Hematopoietic multipotent progenitor cell (in vitro differentiated cells): ENCODE measurements at regions not wholly inside any gene's neighbourhood (a gene's known extent, or its start where the extent isn't known, plus 50 kb on each side); places are given as distances from the start of the nearest gene placed in this dataset.
"Not testable (repeated sequence)": the region's sequence is repeated elsewhere in the genome, so short reads cannot be mapped to it uniquely, and the experiment has no call there.

Experiments
- DNase-seq, 3 donors: peaks; one replicate each; pipeline ENCODE4 v3.0.0-alpha.2; 2011 to 2015; ENCODE audit warnings: low read depth in 2 of 3, low spot score in 2 of 3

DNA sequence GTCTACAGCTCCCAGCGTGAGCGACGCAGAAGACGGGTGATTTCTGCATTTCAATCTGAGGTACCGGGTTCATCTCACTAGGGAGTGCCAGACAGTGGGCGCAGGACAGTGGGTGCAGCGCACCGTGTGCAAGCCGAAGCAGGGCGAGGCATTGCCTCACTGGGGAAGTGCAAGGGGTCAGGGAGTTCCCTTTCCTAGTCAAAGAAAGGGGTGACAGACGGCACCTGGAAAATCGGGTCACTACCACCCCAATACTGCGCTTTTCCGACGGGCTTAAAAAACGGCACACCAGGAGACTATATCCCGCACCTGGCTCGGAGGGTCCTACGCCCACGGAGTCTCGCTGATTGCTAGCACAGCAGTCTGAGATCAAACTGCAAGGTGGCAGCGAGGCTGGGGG is 95.6 kb downstream of the GPX5 start:
- not testable (repeated sequence) for DNase-seq

DNA sequence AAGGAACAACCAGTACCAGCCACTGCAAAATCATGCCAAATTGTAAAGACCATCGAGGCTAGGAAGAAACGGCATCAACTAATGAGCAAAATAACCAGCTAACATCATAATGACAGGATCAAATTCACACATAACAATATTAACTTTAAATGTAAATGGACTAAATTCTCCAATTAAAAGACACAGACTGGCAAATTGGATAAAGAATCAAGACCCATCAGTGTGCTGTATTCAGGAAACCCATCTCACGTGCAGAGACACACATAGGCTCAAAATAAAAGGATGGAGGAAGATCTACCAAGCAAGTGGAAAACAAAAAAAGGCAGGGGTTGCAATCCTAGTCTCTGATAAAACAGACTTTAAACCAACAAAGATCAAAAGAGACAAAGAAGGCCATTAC is 97.6 kb downstream of the GPX5 start:
- not testable (repeated sequence) for DNase-seq

DNA sequence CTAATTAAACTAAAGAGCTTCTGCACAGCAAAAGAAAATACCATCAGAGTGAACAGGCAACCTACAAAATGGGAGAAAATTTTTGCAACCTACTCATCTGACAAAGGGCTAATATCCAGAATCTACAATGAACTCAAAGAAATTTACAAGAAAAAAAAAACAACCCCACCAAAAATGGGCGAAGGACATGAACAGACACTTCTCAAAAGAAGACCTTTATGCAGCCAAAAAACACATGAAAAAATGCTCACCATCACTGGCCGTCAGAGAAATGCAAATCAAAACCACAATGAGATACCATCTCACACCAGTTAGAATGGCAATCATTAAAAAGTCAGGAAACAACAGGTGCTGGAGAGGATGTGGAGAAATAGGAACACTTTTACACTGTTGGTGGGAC is 100.7 kb downstream of the GPX5 start:
- not testable (repeated sequence) for DNase-seq

DNA sequence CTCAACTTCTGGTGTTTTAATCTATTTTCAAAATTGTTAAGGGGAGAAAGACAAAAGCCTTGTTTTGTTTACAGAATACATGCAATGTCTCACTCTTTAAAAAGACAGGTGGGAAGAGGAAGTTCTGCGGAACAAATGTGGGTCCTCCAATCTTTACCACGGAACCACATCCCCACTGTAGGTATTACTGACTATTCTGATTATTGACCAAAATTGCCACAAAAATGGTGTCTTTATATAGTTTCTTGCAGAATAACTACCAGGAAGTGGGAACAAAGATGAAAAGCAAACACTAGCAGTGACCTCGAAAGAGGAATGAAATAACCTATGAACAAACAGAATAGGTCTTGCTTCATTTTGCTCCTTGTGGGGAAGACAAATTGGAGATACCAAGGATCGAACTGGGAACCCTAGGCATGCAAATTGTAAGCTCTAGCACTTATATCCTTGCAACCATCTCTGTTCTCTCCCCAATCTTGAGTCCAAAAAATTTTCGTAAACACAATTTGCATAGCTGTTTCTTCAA is 106.7 kb downstream of the GPX5 start:
- no peak for DNase-seq

DNA sequence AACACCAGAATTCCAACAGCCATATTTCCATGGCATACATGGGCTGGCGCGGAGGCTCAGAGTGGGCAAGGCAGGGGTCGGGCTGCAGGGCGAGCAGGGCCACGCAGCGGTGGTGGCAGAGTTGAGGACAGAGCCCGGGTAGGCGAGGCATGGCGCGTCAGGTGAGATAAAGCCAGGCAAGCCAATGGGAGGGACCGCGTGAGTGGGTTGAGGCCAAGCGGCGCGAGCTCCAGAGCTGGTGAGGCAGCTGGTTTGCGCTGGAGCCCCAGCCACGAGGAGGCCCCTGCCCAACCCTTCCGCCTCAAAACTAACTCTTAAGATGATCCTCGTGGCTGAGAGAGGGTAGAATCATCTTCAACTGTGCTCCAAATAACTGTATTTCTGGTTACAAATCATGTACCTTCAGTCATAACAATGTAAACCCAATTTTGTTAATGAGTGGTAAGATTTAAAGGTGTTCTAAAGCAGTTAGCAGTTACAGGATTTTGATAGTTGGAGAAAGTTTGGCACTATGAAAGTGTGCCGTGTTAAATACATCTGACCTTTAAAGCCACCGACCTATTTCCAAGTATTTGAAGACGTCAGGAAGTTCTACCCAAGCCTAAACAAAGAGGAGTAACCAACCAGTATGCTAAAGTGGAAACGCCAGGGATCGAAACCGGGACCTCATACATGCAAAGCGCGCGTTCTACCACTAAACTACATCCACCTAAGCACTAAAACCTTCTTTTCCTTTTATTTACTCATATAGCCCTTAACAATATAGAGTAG is 107.9 kb downstream of the GPX5 start:
- no peak for DNase-seq

DNA sequence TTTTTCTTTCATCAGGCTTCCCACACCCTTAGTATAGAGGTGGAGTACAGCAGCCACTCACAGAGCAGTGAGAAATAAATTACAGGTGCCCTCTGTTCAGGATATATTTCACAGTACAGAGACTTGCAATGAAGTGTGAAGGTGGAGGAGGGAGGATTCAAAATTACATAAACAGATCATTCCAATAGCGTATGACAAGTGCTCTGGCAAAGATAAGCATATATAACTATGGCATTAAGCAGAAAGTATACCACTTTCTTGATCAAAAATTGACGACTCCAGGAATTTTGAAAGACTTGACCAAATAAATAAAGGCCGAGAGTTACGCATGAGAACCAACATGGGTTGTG is 108.7 kb downstream of the GPX5 start:
- no peak for DNase-seq

DNA sequence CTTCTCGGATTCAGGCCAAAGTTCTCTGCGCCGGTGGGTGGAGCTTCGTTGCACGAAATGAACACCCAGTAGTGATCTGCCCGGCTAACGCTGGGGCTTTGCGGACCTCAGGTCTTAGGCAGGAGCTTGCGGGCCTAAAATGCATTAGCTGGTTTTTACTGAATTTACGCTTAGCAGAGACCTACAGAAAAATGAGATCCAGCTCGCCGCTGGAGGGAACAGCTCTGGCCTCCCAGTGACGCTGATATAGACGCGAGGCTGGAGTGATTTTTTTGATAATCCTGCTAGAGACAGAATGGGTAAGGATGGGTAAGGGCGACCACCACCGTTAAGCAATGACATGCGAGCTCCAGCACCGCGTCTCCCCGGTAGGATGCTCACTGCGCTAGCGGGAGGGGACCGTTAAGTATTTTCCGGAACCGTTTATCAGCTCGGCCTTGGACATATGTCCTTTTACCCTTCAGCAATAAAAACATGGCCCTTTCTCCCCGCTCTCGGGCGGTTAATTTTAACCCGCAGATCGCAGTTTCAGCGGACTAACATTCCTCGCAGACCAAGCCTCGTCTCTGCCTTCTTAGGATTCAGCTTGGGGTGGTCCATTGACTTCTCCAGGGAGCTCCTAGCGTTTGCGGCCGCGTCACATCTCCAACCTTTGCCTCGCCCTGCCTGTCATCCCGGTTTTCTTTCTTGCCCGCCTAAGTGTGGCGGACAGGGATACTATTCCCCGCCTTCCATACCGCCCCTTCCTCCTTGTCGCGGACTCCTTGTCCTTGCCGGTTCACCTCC is 109.3 kb downstream of the GPX5 start:
- no peak for DNase-seq

DNA sequence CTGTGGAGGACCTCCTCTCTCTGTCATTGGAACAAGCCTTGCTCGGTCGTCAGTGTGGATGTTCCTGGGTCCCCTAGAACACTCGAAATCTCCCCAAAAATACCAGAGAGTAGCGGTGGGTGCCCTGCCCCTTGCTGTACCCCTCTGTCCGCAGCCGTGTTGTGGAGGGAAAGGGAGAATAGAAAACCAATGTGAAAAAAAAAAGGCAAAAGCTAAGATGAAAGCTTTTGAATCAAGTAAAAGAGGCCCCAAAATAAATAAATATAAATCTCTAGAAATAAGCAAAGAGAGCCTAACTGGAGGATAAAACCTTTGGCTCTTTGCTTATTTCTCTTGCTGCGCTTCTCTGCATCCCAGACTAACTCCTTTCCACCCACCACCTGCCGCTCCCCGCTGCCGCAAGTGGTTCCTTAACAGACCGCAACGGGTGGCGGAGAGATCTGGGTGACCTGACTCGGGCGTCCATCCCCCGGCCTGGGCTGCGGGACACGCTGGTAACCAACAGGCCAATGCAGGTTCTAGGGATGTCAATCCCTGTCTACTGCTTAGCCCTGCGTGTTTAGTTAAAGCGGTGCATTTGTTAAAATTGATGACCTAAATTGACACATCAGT is 110.0 kb downstream of the GPX5 start:
- no peak for DNase-seq

DNA sequence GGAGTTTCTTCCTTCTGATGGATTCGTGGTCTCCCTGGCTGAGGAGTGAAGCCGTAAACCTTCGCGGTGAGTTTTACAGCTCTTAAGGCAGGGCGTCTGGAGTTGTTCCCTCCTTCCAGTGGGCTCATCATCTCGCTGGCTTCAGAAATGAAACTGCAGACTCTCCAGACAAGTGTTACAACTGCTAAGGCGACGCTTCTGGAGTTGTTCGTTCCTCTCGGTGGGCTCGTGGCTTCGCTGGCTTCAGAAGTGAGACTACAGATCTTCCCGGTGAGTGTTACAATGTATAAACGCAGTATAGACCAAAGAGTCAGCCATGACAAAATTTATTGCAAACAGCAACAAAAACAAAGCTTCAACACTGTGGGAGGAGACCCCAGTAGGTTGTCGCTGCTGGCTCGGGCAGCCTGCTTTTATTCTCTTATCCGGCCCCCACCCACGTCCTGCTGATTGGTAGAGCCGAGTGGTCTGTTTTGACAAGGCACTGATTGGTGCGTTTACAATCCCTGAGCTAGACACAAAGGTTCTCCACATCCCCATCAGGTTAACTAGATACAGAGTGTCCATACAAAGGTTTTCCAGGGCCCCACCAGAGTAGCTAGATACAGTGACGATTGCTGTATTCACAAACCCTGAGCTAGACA is 113.2 kb downstream of the GPX5 start:
- no peak for DNase-seq

DNA sequence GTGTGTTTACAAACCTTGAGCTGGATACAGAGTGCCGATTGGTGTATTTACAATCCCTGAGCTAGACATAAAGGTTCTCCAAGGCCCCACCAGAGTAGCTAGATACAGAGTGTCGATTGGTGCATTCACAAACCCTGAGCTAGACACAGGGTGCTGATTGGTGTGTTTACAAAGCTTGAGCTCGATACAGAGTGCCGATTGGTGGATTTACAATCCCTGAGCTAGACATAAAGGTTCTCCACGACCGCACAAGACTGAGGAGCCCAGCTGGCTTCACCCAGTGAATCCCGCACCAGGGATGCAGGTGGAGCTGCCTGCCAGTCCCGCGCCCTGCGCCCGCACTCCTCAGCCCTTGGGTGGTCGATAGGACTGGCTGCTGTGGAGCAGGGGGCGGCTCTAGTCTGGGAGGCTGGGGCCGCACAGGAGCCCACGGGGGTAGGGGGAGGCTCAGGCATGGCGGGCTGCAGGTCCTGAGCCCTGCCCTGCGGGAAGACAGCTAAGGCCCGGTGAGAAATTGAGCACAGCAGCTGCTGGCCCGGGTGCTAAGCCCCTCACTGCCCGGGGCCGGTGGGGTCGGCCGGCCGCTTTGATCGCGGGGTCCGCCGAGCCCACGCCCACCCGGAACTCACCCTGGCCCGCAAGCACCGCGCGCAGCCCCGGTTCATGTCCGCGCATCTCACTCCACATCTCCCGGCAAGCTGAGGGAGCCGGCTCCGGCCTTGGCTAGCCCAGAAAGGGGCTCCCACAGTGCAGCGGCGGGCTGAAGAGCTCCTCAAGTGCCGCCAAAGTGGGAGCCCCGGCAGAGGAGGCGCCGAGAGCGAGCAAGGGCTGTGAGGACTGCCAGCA is 114.0 kb downstream of the GPX5 start:
- not testable (repeated sequence) for DNase-seq

DNA sequence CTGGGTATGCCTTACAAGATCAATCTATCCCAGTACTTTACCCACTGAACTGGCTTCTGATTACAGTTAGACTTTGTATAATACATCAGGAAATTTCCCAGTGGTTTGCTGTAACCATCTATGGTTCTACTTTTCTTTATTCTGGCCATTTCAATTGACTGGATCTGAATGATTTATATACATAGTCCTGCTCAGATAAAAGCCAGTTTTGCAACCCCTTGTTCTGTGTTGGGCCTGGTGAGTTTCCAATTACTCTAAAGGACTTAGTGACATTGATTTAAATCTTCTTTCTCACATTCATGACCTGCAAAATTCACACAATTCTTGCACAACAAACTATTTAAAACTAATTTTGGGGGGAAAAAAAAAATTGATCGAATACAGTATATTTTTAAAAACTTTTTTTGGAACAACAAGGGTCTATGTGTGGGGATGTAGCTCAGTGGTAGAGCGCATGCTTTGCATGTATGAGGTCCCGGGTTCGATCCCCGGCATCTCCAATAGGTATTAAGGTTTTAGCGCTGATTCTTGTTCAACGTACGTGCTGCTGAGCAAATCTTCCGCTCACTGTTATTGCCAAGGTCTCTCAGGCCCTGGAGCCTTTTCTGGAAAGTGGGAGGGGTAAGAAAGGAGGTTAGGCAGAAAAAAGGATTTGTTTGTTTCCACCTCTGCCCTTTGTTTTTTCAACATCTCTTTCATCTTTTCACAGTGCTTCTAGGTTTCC is 117.5 kb downstream of the GPX5 start:
- DNase-seq: peak in 1 of 3 donors; percentile 39

DNA sequence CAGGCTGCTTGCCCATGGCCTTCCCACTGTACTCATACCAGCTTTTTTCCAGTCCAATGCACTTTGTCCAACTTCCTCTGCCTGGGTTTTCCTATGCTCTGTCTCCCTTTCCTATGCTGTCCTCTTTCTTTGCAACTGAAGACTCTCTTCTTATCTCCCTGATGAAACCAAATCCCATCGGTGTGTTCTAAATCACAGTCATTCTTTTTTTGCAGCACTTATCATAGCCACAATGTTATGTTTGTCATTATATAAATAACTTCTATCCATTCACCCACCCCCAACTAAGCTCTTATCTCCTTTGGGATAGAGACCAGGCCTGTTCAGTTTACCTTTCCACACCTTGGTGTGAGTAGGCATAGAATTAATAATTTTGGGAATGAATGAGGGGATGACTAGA is 121.0 kb downstream of the GPX5 start:
- no peak for DNase-seq

DNA sequence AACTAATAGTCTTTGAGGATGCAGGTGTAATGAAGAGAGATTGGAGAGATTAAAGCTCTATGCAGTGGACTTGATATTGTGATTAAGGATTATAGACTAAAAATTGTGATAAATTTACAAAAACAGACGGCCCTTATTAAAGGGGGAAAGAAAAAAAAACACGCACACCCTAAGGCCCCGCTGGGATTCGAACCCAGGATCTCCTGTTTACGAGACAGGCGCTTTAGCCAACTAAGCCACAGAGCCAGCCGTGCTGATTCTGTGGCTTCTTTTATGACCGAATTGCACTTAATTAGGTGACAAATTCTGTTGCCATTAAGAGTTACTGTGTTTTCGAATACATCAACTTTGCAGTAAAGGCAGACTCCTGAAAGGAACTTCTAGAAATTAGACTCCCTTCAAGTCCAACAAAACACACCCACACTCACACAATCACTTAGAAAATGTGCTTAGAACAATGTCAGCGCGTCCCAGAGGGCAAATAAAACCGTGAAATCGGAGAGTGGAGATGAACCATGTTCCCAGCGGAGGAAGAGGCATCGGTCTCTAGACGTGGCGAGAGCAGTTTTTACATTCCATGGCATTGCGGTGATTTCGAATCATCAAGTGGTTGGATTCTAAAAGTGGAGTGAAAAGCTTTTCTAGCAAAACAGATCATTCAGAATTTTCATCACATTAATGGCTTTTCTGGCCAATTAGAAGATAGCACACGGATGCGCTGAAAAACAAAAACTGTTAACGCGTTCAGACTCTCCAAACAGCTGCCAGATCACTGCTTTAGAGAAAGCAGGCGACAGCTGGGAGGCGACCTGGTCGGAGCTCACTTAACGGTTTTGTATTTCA is 122.6 kb downstream of the GPX5 start:
- peak in 2 of 3 donors; percentile 47 to 83 for DNase-seq

DNA sequence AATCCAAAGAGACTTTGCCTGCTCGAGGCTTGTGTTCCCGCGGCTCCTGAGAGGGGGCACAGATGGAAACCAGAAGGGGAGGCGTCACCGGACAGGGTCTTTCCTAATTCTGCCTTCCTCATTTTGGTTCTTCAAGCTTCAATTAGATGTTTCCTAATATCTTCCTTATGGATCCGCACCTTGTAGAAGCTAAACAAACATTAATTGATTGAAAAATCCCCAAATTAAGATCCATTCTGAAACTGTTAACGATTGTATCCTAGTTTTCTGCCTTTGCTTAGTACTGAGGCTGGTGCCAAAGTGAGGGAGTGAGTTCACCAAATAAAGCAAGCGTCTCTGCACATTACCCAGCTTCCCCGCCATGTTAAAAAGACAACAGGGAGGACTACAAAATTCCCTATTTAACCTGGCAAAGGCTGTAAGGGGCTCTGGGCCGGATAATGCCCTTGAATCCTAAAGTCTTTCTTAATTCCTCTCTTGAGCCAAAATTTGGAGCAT is 123.2 kb downstream of the GPX5 start:
- no peak for DNase-seq

DNA sequence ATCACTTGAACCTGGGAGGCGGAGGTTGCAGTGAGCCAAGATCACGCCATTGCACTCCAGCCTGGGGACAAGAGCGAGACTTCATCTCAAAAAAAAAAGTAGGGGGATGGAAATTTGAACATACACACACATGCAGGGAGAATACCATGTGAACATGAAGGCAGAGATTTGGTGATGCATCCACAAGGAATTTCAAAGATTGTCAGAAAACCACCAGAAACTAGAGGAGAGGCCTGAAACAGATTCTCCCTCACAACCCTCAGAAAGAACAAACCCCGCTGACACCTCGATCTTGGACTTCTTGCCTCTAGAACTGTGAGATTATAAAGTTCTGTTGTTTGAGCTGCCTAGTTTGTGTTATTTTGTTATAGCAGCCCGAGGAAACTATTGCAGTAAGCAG is 125.5 kb downstream of the GPX5 start:
- DNase-seq: no peak

DNA sequence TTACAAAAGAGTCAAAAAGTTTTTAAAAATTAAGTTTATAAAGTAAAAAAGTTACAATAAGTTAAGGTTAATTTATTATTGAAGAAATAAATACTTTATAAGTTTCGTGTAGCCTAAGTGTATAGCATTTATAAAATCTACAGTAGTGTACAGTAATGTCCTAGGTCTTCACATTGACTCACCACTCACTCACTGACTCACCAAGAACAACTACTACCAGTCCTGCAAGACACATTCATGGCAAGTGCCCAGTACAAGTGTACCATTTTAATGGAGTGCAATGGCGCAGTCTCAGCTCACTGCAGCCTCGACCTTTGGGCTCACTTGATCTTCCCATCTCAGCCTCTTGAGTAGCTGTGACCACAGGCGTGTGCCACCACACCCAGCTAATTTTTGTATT is 128.2 kb downstream of the GPX5 start:
- DNase-seq: no peak

DNA sequence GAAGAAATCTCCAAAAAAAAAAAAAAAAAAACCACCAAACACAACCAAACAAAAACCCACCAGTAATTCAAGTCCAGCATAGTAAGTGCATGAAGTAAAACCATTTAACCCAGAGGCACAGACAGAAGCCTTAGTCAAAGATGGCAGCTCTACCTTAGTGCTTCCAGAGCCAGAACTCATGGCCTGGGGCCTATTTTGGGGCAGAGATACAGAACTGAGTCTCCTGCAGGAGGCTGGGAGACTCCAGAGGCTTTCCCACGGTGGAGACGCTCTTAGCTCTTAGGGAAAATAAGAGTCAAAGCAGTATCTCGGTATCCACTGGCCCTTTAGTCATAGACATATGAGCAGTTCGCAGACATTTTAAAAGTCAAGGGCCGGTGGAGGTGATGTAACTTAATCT is 129.5 kb downstream of the GPX5 start:
- no peak for DNase-seq

DNA sequence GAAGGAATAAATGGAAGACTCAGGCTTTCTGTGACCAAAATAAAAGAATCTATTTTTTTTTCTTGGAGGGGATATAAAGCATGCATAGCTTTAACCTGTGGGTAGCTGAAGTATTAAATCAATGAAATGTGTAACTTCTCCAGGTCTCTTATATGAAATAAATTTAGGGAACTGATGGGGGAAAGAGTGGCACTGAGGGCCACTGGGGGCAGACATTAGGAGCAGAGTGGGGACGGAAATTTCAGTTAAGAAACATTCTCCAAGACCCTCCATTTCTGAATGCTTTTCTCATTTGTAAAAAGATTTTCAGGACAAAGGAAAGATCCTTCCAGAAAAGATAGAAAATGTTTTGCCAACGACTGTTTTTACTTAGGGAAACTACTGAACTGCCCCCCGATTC is 131.0 kb downstream of the GPX5 start:
- no peak for DNase-seq

DNA sequence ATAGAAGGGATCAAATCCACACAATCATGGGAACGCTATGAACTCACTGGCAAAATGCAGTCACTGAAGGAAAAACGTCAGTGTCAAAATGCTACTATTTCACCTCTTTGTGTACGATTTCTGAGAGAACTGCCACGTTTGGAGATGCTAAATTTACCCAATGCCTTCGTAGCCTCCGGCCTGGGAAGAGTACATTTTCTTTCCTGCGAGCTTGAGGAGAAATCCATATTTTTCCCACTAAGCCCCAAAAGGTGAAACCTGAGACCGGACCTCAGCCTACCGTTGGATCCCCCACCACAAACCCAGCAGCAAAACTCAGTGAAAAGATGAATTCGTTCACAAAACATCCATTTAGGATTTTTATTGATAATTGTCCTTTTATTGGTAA is 131.7 kb downstream of the GPX5 start:
- DNase-seq: no peak
